ENCODE measurements at regions not wholly inside any gene's neighbourhood (a gene's known extent, or its start where the extent isn't known, plus 50 kb on each side); places are given as distances from the start of the nearest gene placed in this dataset.

- DNase-seq: no peak
- Histone ChIP-seq H3K9me3 (no peaks in the 10 kb centered on the region), H3K4me1 (no peaks in the 10 kb centered on the region), H3K27ac (no peak overlapping the region), H3K4me3 (no peak overlapping the region), H3K27me3 (no peaks in the 10 kb centered on the region), H3K36me3 (ENCODE audit: low read depth, missing control alignments) (no peaks in the 10 kb centered on the region)
- TF ChIP-seq POLR2A (IDR thresholded peaks at IDR 0.05): no peak
- intact Hi-C loops (cut with DNase I; ENCODE audit: low total_unique reads): no loop called here
- WGBS, 2 donors: 83 to 91% methylated on average over 7 of the region's 7 CpGs
Measured at GRCh38 chr12:107144441-107144840, 51.1 kb upstream of the CRY1 start.

GRCh38 chr12:107144990-107145389, 51.6 kb upstream of the CRY1 start:
- H3K4me3 ChIP-seq: no peak overlapping the region
- DNase-seq: no peak
- no peaks in the 10 kb centered on the region for H3K4me1 ChIP-seq
- H3K36me3 ChIP-seq (ENCODE audit: low read depth, missing control alignments): no peaks in the 10 kb centered on the region
- no peaks in the 10 kb centered on the region for H3K27me3 ChIP-seq
- WGBS, 2 donors: 45 to 56% methylated on average over 2 of the region's 2 CpGs
- H3K27ac ChIP-seq: no peak overlapping the region
- TF ChIP-seq CTCF (IDR thresholded peaks at IDR 0.05) (no peak), POLR2A (IDR thresholded peaks at IDR 0.05) (no peak)
- H3K9me3 ChIP-seq: no peaks in the 10 kb centered on the region
- intact Hi-C loops (cut with DNase I; ENCODE audit: low total_unique reads): no loop called here

- Histone ChIP-seq H3K27me3 (no peaks in the 10 kb centered on the region), H3K36me3 (ENCODE audit: low read depth, missing control alignments) (no peaks in the 10 kb centered on the region), H3K9me3 (no peaks in the 10 kb centered on the region), H3K27ac (no peak overlapping the region), H3K4me3 (no peak overlapping the region), H3K4me1 (no peaks in the 10 kb centered on the region)
- no peak for TF ChIP-seq CTCF (IDR thresholded peaks at IDR 0.05)
- no peak for TF ChIP-seq POLR2A (IDR thresholded peaks at IDR 0.05)
- intact Hi-C loops (cut with DNase I; ENCODE audit: low total_unique reads): no loop called here
- no peak for DNase-seq
- WGBS, 2 donors: 44 to 49% methylated on average over 6 of the region's 6 CpGs
Measured at GRCh38 chr12:107145397-107145796, 52.0 kb upstream of the CRY1 start.

GRCh38 chr12:107148107-107148506, 54.8 kb upstream of the CRY1 start:
- Histone ChIP-seq H3K27me3 (no peaks in the 10 kb centered on the region), H3K4me3 (no peak overlapping the region), H3K4me1 (no peaks in the 10 kb centered on the region), H3K9me3 (no peaks in the 10 kb centered on the region), H3K36me3 (ENCODE audit: low read depth, missing control alignments) (no peaks in the 10 kb centered on the region), H3K27ac (no peak overlapping the region)
- intact Hi-C loops (cut with DNase I; ENCODE audit: low total_unique reads): no loop called here
- no peak for TF ChIP-seq POLR2A (IDR thresholded peaks at IDR 0.05)
- no peak for DNase-seq
- WGBS, 2 donors: 75 to 84% methylated on average over 2 of the region's 2 CpGs

GRCh38 chr12:107152315-107152714, 59.0 kb upstream of the CRY1 start:
- no peaks in the 10 kb centered on the region for H3K27me3 ChIP-seq
- no peak for DNase-seq
- TF ChIP-seq CTCF (IDR thresholded peaks at IDR 0.05): no peak
- TF ChIP-seq POLR2A (IDR thresholded peaks at IDR 0.05): no peak
- H3K36me3 ChIP-seq (ENCODE audit: low read depth, missing control alignments): no peaks in the 10 kb centered on the region
- no peak overlapping the region for H3K4me3 ChIP-seq
- WGBS, 2 donors: 78 to 86% methylated on average over 3 of the region's 3 CpGs
- intact Hi-C loops (cut with DNase I; ENCODE audit: low total_unique reads): no loop called here
- H3K9me3 ChIP-seq: no peaks in the 10 kb centered on the region
- H3K27ac ChIP-seq: no peak overlapping the region
- H3K4me1 ChIP-seq: no peaks in the 10 kb centered on the region

GRCh38 chr12:107159384-107159900, 66.1 kb upstream of the CRY1 start:
- no peak overlapping the region for H3K4me3 ChIP-seq
- no peaks in the 10 kb centered on the region for H3K27me3 ChIP-seq
- H3K36me3 ChIP-seq (ENCODE audit: low read depth, missing control alignments): no peaks in the 10 kb centered on the region
- 87 to 95% methylated on average over 2 of the region's 2 CpGs for WGBS, 2 donors
- H3K27ac ChIP-seq: no peak overlapping the region
- TF ChIP-seq POLR2A (IDR thresholded peaks at IDR 0.05) (no peak), CTCF (IDR thresholded peaks at IDR 0.05) (no peak)
- no peak for DNase-seq
- H3K9me3 ChIP-seq: no peaks in the 10 kb centered on the region
- intact Hi-C loops (cut with DNase I; ENCODE audit: low total_unique reads): no loop called here
- H3K4me1 ChIP-seq: no peaks in the 10 kb centered on the region

Measured in testis (tissue), 2 donors.